Karpas-422 (cell line): ENCODE measurements at regions not wholly inside any gene's neighbourhood (a gene's known extent, or its start where the extent isn't known, plus 50 kb on each side); places are given as distances from the start of the nearest gene placed in this dataset.

Source experiments
- DNase-seq: peaks from one replicate; pipeline ENCODE4 v3.0.0-alpha.2; 2015
- H2AFZ ChIP-seq: fragments of 200-600 bp; sonication (generic); 2 replicates; pipeline ENCODE4 v1.6.1; 2014; ENCODE audit warnings: antibody characterized with exemption, low read length, mixed read lengths
- H3K27ac ChIP-seq: fragments of 200-600 bp; sonication (generic); 2 replicates; pipeline ENCODE4 v1.5.1; 2014; ENCODE audit warnings: mild to moderate bottlenecking, low read length, moderate library complexity
- H3K27me3 ChIP-seq: fragments of 200-600 bp; sonication (generic); 2 replicates; pipeline ENCODE4 v1.6.1; 2014; ENCODE audit warnings: low read length, mixed read lengths
- H3K36me3 ChIP-seq: fragments of 200-600 bp; sonication (generic); 2 replicates; pipeline ENCODE4 v1.6.1; 2014; ENCODE audit warnings: low read length, mixed read lengths; ENCODE audit not compliant: insufficient read depth
- H3K4me1 ChIP-seq: fragments of 200-600 bp; sonication (generic); 2 replicates; pipeline ENCODE4 v1.6.1; 2014; ENCODE audit warnings: mild to moderate bottlenecking, low read length, mixed read lengths
- H3K4me2 ChIP-seq: fragments of 200-600 bp; sonication (generic); 2 replicates; pipeline ENCODE4 v1.6.1; 2014; ENCODE audit warnings: low read length, low read depth, mild to moderate bottlenecking; ENCODE audit not compliant: poor library complexity, severe bottlenecking
- H3K4me3 ChIP-seq: fragments of 200-600 bp; sonication (generic); 2 replicates; pipeline ENCODE4 v1.5.1; 2014; ENCODE audit warnings: mild to moderate bottlenecking, antibody characterized with exemption, low read length, mixed read lengths
- H3K79me2 ChIP-seq: fragments of 200-600 bp; sonication (generic); 2 replicates; pipeline ENCODE4 v1.6.1; 2014; ENCODE audit warnings: mild to moderate bottlenecking, low read length, mixed read lengths
- H3K9ac ChIP-seq: fragments of 200-600 bp; sonication (generic); 2 replicates; pipeline ENCODE4 v1.6.0; 2014; ENCODE audit warnings: low read length
- H3K9me2 ChIP-seq: fragments of 200-600 bp; sonication (generic), shearing (Covaris generic); replicated peaks from 2 replicates; pipeline ENCODE4 v1.6.0; 2014; ENCODE audit warnings: mild to moderate bottlenecking, low read length, moderate library complexity; ENCODE audit not compliant: insufficient read depth
- H3K9me3 ChIP-seq: fragments of 300-700, 200-600 bp; sonication (generic); 2 replicates; pipeline ENCODE4 v1.6.1; 2014; ENCODE audit warnings: low read length, mixed read lengths
- H4K20me1 ChIP-seq: fragments of 200-600 bp; sonication (generic); 2 replicates; pipeline ENCODE4 v1.6.1; 2014; ENCODE audit warnings: mild to moderate bottlenecking, antibody characterized with exemption, low read length, low read depth; ENCODE audit not compliant: insufficient read depth

GRCh38 chr1:38446936-38447335 lies 400.3 kb upstream of the POU3F1 start:
- no peaks in the 10 kb centered on the region for H3K4me1 ChIP-seq
- no peak overlapping the region for H3K4me3 ChIP-seq
- H2AFZ ChIP-seq: no peak overlapping the region
- DNase-seq: no peak
- H3K9ac ChIP-seq: no peak overlapping the region
- no peaks in the 10 kb centered on the region for H3K9me3 ChIP-seq
- H3K79me2 ChIP-seq: no peaks in the 10 kb centered on the region
- H4K20me1 ChIP-seq: no peaks in the 10 kb centered on the region
- no peak overlapping the region for H3K4me2 ChIP-seq
- no peaks in the 10 kb centered on the region for H3K9me2 ChIP-seq
- H3K36me3 ChIP-seq: no peaks in the 10 kb centered on the region
- H3K27me3 ChIP-seq: no peaks in the 10 kb centered on the region
- no peak overlapping the region for H3K27ac ChIP-seq

GRCh38 chr1:38444770-38445442 lies 398.3 kb upstream of the POU3F1 start:
- Histone ChIP-seq H3K27me3 (no peaks in the 10 kb centered on the region), H3K9ac (no peak overlapping the region), H3K9me2 (no peaks in the 10 kb centered on the region), H3K79me2 (no peaks in the 10 kb centered on the region), H3K9me3 (no peaks in the 10 kb centered on the region), H3K4me1 (no peaks in the 10 kb centered on the region), H2AFZ (no peak overlapping the region), H4K20me1 (no peaks in the 10 kb centered on the region), H3K4me2 (no peak overlapping the region), H3K27ac (no peak overlapping the region), H3K4me3 (no peak overlapping the region), H3K36me3 (no peaks in the 10 kb centered on the region)
- no peak for DNase-seq

GRCh38 chr1:38444311-38444710 lies 397.7 kb upstream of the POU3F1 start:
- Histone ChIP-seq H3K9me3 (no peaks in the 10 kb centered on the region), H4K20me1 (no peaks in the 10 kb centered on the region), H3K9ac (no peak overlapping the region), H3K4me3 (no peak overlapping the region), H3K79me2 (no peaks in the 10 kb centered on the region), H3K36me3 (no peaks in the 10 kb centered on the region), H3K4me1 (no peaks in the 10 kb centered on the region), H3K27me3 (no peaks in the 10 kb centered on the region), H2AFZ (no peak overlapping the region), H3K27ac (no peak overlapping the region), H3K9me2 (no peaks in the 10 kb centered on the region), H3K4me2 (no peak overlapping the region)
- DNase-seq: no peak

GRCh38 chr1:38440402-38440801 lies 393.8 kb upstream of the POU3F1 start:
- no peaks in the 10 kb centered on the region for H3K9me2 ChIP-seq
- no peak overlapping the region for H3K4me2 ChIP-seq
- H2AFZ ChIP-seq: no peak overlapping the region
- no peak overlapping the region for H3K9ac ChIP-seq
- H3K4me1 ChIP-seq: peaks cover 5% of the 10 kb centered on the region
- no peak overlapping the region for H3K27ac ChIP-seq
- H3K4me3 ChIP-seq: no peak overlapping the region
- no peaks in the 10 kb centered on the region for H3K79me2 ChIP-seq
- no peaks in the 10 kb centered on the region for H3K9me3 ChIP-seq
- H4K20me1 ChIP-seq: no peaks in the 10 kb centered on the region
- H3K27me3 ChIP-seq: no peaks in the 10 kb centered on the region
- no peak for DNase-seq
- H3K36me3 ChIP-seq: no peaks in the 10 kb centered on the region

GRCh38 chr1:38436749-38437148 lies 390.2 kb upstream of the POU3F1 start:
- Histone ChIP-seq H3K4me3 (no peak overlapping the region), H4K20me1 (no peaks in the 10 kb centered on the region), H2AFZ (no peak overlapping the region), H3K79me2 (no peaks in the 10 kb centered on the region), H3K27ac (no peak overlapping the region), H3K9me3 (no peaks in the 10 kb centered on the region), H3K9me2 (no peaks in the 10 kb centered on the region), H3K4me1 (peaks cover 5% of the 10 kb centered on the region), H3K4me2 (no peak overlapping the region), H3K36me3 (no peaks in the 10 kb centered on the region), H3K27me3 (no peaks in the 10 kb centered on the region), H3K9ac (no peak overlapping the region)
- DNase-seq: no peak

- H3K79me2 ChIP-seq: no peaks in the 10 kb centered on the region
- H3K4me3 ChIP-seq: no peak overlapping the region
- H3K9ac ChIP-seq: no peak overlapping the region
- DNase-seq: no peak
- peaks cover 5% of the 10 kb centered on the region for H3K4me1 ChIP-seq
- no peaks in the 10 kb centered on the region for H3K9me3 ChIP-seq
- no peak overlapping the region for H3K27ac ChIP-seq
- no peaks in the 10 kb centered on the region for H3K36me3 ChIP-seq
- no peak overlapping the region for H3K4me2 ChIP-seq
- no peaks in the 10 kb centered on the region for H3K9me2 ChIP-seq
- no peaks in the 10 kb centered on the region for H3K27me3 ChIP-seq
- H2AFZ ChIP-seq: no peak overlapping the region
- H4K20me1 ChIP-seq: no peaks in the 10 kb centered on the region
Observed at GRCh38 chr1:38436006-38436405, 389.4 kb upstream of the POU3F1 start.

GRCh38 chr1:38433084-38433722 lies 386.6 kb upstream of the POU3F1 start:
- Histone ChIP-seq H3K27me3 (no peaks in the 10 kb centered on the region), H3K4me3 (no peak overlapping the region), H4K20me1 (no peaks in the 10 kb centered on the region), H3K4me2 (no peak overlapping the region), H3K9ac (no peak overlapping the region), H3K9me2 (no peaks in the 10 kb centered on the region), H3K79me2 (no peaks in the 10 kb centered on the region), H2AFZ (no peak overlapping the region), H3K36me3 (no peaks in the 10 kb centered on the region), H3K27ac (no peak overlapping the region), H3K4me1 (peaks cover 5% of the 10 kb centered on the region), H3K9me3 (no peaks in the 10 kb centered on the region)
- DNase-seq: no peak

- DNase-seq: no peak
- H3K27me3 ChIP-seq: no peaks in the 10 kb centered on the region
- no peak overlapping the region for H3K9ac ChIP-seq
Observed at GRCh38 chr1:38431535-38432376, 385.2 kb upstream of the POU3F1 start.

More at GRCh38 chr1:38431535-38432376, 385.2 kb upstream of the POU3F1 start:
- Histone ChIP-seq H3K4me3 (no peak overlapping the region), H3K27ac (no peak overlapping the region), H3K9me2 (no peaks in the 10 kb centered on the region), H3K36me3 (no peaks in the 10 kb centered on the region), H4K20me1 (no peaks in the 10 kb centered on the region), H2AFZ (no peak overlapping the region), H3K4me2 (no peak overlapping the region), H3K79me2 (no peaks in the 10 kb centered on the region), H3K4me1 (peaks cover 2% of the 10 kb centered on the region), H3K9me3 (no peaks in the 10 kb centered on the region)
